T-helper 1 cell treated with Interleukin-12 subunit alpha and Interleukin-12 subunit beta and Interleukin-4 antibody, amounts not matched to agents 30 μg/mL and 1 μg/mL, for 36 hours (primary cell): ENCODE measurements at regions not wholly inside any gene's neighbourhood (a gene's known extent, or its start where the extent isn't known, plus 50 kb on each side); places are given as distances from the start of the nearest gene placed in this dataset.

Source experiments
- H3K27ac Mint-ChIP-seq: one replicate; pipeline ENCODE4 v1.8.0; 2021; ENCODE audit warnings: mild to moderate bottlenecking, mixed read lengths
- H3K27me3 Mint-ChIP-seq: one replicate; pipeline ENCODE4 v1.8.0; 2021; ENCODE audit warnings: low read depth, mixed read lengths
- H3K36me3 Mint-ChIP-seq: one replicate; pipeline ENCODE4 v1.8.0; 2021; ENCODE audit warnings: low read depth, mixed read lengths
- H3K4me1 Mint-ChIP-seq: one replicate; pipeline ENCODE4 v1.8.0; 2021; ENCODE audit warnings: low read depth, mixed read lengths
- H3K4me3 Mint-ChIP-seq: one replicate; pipeline ENCODE4 v1.8.0; 2021; ENCODE audit warnings: mild to moderate bottlenecking, moderate library complexity, mixed read lengths
- H3K9me3 Mint-ChIP-seq: one replicate; pipeline ENCODE4 v1.8.0; 2021; ENCODE audit warnings: mixed read lengths

DNA sequence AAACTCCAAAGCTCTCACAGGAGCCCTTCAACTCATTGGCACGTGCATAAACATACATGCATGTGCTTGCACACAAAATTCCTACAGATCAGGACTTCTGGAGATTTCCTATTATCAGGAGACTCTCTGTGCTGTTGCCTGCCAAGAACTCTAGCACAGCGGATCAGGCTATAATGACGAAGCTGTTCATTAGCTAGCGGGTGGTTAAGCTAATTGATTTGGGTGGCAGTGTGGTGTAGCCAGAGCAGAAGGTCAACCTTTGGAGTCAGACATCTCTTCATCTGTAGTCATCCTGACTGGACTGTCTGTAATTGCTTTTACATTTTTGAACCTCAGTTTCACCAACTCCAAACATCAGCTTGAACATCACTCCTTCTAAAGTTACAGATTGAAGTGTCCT, 69.0 kb downstream of the KIF2B start:
- Mint-ChIP-seq H3K27ac (no peak overlapping the region), H3K27me3 (no peaks in the 10 kb centered on the region), H3K36me3 (no peaks in the 10 kb centered on the region), H3K4me3 (no peak overlapping the region), H3K4me1 (no peaks in the 10 kb centered on the region), H3K9me3 (peaks cover 14% of the 10 kb centered on the region)

GRCh38 chr17:53892222-53892621, 69.5 kb downstream of the KIF2B start:
- H3K36me3 Mint-ChIP-seq, result no peaks in the 10 kb centered on the region

DNA sequence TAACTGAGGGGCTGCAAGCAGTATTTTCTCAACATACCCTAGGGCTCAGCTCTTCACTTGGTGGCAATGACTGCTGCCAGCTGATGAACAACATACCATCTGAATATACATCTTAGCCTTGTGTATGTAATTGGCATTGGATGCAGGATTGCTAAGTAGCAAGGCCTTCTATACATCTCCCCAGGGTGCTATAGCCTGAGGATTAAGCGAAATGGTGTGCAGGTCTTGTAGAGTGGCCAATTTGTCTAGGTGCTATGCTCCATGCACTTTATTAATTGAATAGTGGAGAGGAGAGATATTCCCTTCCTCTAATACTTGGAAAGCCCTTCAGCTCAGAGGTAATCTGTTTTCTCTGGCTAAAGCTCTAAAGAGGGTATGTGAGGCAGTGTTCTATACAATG, 71.9 kb downstream of the KIF2B start:
- no peak overlapping the region for H3K27ac Mint-ChIP-seq
- H3K27me3 Mint-ChIP-seq, result no peaks in the 10 kb centered on the region
- no peaks in the 10 kb centered on the region for H3K36me3 Mint-ChIP-seq

More at GRCh38 chr17:53892222-53892621, 69.5 kb downstream of the KIF2B start:
- H3K27me3 Mint-ChIP-seq, result no peaks in the 10 kb centered on the region
- H3K4me1 Mint-ChIP-seq, result no peaks in the 10 kb centered on the region
- no peak overlapping the region for H3K27ac Mint-ChIP-seq
- H3K9me3 Mint-ChIP-seq, result peaks cover 14% of the 10 kb centered on the region
- H3K4me3 Mint-ChIP-seq, result no peak overlapping the region

DNA sequence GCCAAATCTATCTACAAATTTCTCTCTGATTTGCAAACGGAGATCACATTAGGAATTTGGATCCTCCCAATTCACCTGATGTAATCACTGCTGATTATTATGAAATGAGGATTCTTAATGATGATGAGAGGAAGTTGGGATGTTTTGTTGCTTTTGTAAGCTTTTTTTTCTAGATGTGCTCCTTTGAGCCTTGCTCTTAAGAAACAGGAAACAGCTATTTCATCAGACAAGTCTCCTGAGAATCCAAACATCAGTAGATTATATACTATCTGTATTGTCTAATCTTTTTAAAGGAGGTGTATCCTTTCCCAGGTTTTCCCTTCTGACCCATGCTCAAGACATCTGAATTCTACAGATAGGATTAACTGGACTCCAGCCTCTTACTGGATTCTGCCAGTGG, 73.3 kb downstream of the KIF2B start:
- Mint-ChIP-seq H3K27ac (no peak overlapping the region), H3K9me3 (peaks cover 22% of the 10 kb centered on the region), H3K4me1 (no peaks in the 10 kb centered on the region)

More for the DNA sequence above, 71.9 kb downstream of the KIF2B start:
- H3K4me3 Mint-ChIP-seq, result no peak overlapping the region
- no peaks in the 10 kb centered on the region for H3K4me1 Mint-ChIP-seq
- H3K9me3 Mint-ChIP-seq, result peaks cover 18% of the 10 kb centered on the region

GRCh38 chr17:53900951-53901350, 78.2 kb downstream of the KIF2B start:
- Mint-ChIP-seq H3K4me3 (no peak overlapping the region), H3K36me3 (no peaks in the 10 kb centered on the region), H3K27me3 (no peaks in the 10 kb centered on the region), H3K27ac (no peak overlapping the region), H3K4me1 (no peaks in the 10 kb centered on the region), H3K9me3 (peaks cover 41% of the 10 kb centered on the region)

More for the DNA sequence above, 73.3 kb downstream of the KIF2B start:
- Mint-ChIP-seq H3K36me3 (no peaks in the 10 kb centered on the region), H3K27me3 (no peaks in the 10 kb centered on the region), H3K4me3 (no peak overlapping the region)

DNA sequence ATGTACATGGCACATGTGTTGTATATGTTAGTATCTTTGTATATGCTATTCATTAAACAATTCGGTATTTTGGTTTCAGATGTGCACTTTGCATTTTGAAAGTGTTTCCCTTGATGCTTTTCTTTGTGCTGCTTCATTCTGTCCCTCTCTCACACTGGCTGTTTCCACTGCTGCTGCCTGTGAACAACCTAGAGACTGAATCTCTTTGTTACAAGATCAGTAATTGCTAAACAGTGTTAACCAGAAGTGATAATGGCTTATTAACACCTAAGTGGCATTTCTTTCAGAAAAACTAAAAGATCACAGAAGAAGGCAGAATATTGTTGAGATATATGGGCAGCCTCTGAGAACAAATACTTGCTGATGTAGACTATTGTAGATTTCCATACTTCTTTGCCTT, 84.7 kb downstream of the KIF2B start:
- Mint-ChIP-seq H3K4me1 (no peaks in the 10 kb centered on the region), H3K4me3 (no peak overlapping the region), H3K27ac (no peak overlapping the region), H3K36me3 (no peaks in the 10 kb centered on the region), H3K9me3 (peaks cover 23% of the 10 kb centered on the region), H3K27me3 (no peaks in the 10 kb centered on the region)

GRCh38 chr17:53909802-53910201, 87.1 kb downstream of the KIF2B start:
- Mint-ChIP-seq H3K4me1 (no peaks in the 10 kb centered on the region), H3K9me3 (peaks cover 7% of the 10 kb centered on the region), H3K4me3 (no peak overlapping the region), H3K27ac (no peak overlapping the region), H3K27me3 (no peaks in the 10 kb centered on the region), H3K36me3 (no peaks in the 10 kb centered on the region)

- Mint-ChIP-seq H3K36me3 (no peaks in the 10 kb centered on the region), H3K4me1 (no peaks in the 10 kb centered on the region), H3K27me3 (no peaks in the 10 kb centered on the region), H3K27ac (no peak overlapping the region), H3K9me3 (no peaks in the 10 kb centered on the region), H3K4me3 (no peak overlapping the region)
These were observed 89.4 kb downstream of the KIF2B start for GRCh38 chr17:53912117-53912516.

- Mint-ChIP-seq H3K9me3 (peaks cover 4% of the 10 kb centered on the region), H3K36me3 (no peaks in the 10 kb centered on the region), H3K27me3 (no peaks in the 10 kb centered on the region), H3K4me3 (no peak overlapping the region), H3K27ac (no peak overlapping the region), H3K4me1 (no peaks in the 10 kb centered on the region)
These were observed 96.6 kb downstream of the KIF2B start for GRCh38 chr17:53919356-53919755.

GRCh38 chr17:53924530-53925455, 102.1 kb downstream of the KIF2B start:
- Mint-ChIP-seq H3K9me3 (peaks cover 8% of the 10 kb centered on the region), H3K36me3 (no peaks in the 10 kb centered on the region), H3K27me3 (no peaks in the 10 kb centered on the region), H3K27ac (no peak overlapping the region), H3K4me3 (no peak overlapping the region), H3K4me1 (no peaks in the 10 kb centered on the region)

GRCh38 chr17:53932386-53932785, 109.7 kb downstream of the KIF2B start:
- Mint-ChIP-seq H3K36me3 (no peaks in the 10 kb centered on the region), H3K27ac (no peak overlapping the region), H3K4me3 (no peak overlapping the region), H3K4me1 (no peaks in the 10 kb centered on the region), H3K27me3 (no peaks in the 10 kb centered on the region), H3K9me3 (peaks cover 28% of the 10 kb centered on the region)

- Mint-ChIP-seq H3K27ac (no peak overlapping the region), H3K4me3 (no peak overlapping the region)
These were observed 112.2 kb downstream of the KIF2B start for GRCh38 chr17:53934931-53935330.

DNA sequence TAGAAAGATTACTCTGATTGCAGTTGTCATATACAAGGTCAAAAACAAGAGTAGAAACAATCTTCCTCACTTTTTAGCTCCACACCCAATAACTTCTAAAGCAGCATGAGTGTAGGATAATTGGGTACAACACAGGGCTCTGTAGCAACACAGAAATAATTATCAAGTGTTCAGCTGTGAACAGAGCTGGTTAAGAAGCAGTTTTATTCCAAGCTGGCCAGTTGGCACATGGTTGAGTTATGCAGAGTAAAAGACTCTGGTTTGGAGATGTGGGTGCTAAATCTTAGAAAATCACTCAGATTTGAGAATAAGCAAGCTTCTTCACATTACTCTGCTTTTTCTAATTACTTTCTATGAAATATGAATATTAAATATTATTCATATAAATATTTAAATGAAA, 118.5 kb downstream of the KIF2B start:
- no peaks in the 10 kb centered on the region for H3K27me3 Mint-ChIP-seq
- H3K4me3 Mint-ChIP-seq, result no peak overlapping the region
- H3K4me1 Mint-ChIP-seq, result no peaks in the 10 kb centered on the region
- no peaks in the 10 kb centered on the region for H3K36me3 Mint-ChIP-seq
- no peak overlapping the region for H3K27ac Mint-ChIP-seq
- H3K9me3 Mint-ChIP-seq, result peaks cover 19% of the 10 kb centered on the region

More at GRCh38 chr17:53934931-53935330, 112.2 kb downstream of the KIF2B start:
- Mint-ChIP-seq H3K4me1 (no peaks in the 10 kb centered on the region), H3K36me3 (no peaks in the 10 kb centered on the region), H3K27me3 (no peaks in the 10 kb centered on the region), H3K9me3 (peaks cover 24% of the 10 kb centered on the region)

DNA sequence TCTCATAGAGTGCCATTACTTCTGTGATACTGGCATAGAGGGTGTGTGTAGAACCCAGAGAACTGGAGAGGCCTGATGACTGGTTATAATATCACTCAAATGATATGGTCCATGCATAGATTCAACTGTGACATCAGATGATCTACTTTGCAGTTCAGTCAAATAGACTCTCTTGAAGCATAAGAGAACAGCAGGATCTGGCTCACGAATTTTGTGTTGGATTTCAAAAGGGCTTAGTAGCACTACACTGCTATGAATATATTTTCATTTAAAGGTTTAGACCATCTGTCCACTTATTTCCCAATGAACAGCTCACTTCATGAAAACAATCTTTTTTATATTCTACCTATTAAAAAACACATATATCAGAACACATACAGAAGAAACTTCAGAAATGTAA, 119.7 kb downstream of the KIF2B start:
- H3K27me3 Mint-ChIP-seq, result no peaks in the 10 kb centered on the region
- H3K4me3 Mint-ChIP-seq, result no peak overlapping the region
- H3K4me1 Mint-ChIP-seq, result no peaks in the 10 kb centered on the region
- H3K36me3 Mint-ChIP-seq, result no peaks in the 10 kb centered on the region
- no peak overlapping the region for H3K27ac Mint-ChIP-seq
- H3K9me3 Mint-ChIP-seq, result peaks cover 19% of the 10 kb centered on the region

- no peak overlapping the region for H3K27ac Mint-ChIP-seq
- H3K27me3 Mint-ChIP-seq, result no peaks in the 10 kb centered on the region
- no peaks in the 10 kb centered on the region for H3K4me1 Mint-ChIP-seq
- H3K4me3 Mint-ChIP-seq, result no peak overlapping the region
- peaks cover 19% of the 10 kb centered on the region for H3K9me3 Mint-ChIP-seq
- no peaks in the 10 kb centered on the region for H3K36me3 Mint-ChIP-seq
These were observed 120.2 kb downstream of the KIF2B start for GRCh38 chr17:53942898-53943297.
